COLO668 (cell line): ENCODE measurements at regions not wholly inside any gene's neighbourhood (a gene's known extent, or its start where the extent isn't known, plus 50 kb on each side); places are given as distances from the start of the nearest gene placed in this dataset.
A peak's percentile ranks its signal among the peaks of the same experiment; 100 is the strongest.

Experiments
- DNase-seq: peaks from one replicate; lab custom pipeline; 2025; ENCODE audit not compliant: unreplicated experiment; lab: John Stamatoyannopoulos, UW

DNA sequence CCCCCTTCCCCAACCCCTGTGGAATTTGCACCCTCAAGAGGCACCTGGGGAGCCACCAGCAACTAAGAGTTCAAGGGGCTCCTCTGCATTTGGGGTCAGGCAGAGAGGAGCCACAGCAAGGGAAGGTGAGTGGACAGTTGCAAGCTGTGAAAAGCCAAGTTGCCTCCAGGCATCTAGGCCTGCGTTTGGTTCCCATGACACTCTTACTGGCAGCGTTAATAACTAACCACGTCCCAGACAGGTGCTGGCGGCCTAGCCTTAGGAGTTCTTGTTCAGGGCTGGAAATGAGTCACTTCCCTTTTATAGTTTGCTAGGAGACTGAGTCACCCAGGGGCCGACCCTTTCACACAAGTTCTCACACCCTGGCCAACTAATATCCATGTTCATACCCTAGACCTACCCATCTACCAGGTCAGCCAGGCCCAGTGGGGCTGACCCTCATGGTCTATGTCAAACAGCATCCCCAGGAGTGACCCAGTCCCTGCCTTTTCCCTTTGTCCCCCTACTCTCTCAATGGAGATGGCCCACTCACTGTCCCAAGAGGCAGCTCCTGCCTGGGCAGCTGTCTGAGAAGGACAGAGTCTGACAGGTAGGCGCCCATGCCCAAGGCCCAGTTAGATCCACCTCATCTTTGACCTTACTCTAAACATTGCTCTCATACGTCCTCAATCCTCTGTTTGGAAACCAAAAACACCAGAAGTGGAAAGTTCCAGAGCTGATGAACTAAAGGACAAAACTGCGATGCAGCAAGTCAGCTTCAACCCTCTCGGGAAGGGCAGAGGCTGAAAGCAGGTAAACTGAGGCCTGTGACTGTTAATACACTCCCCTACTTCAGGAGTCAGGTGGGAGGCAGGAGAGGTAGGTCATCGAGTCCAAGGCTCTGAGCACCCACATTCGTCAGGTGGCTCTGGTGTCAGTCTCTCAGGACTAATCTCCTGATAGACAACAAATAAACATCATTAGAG is 300.6 kb downstream of the SOX9 start:
- peak; percentile 85 for DNase-seq

- DNase-seq = no peak
Observed at GRCh38 chr17:72422204-72422504, 301.3 kb downstream of the SOX9 start.

GRCh38 chr17:72422505-72423285 is 301.9 kb downstream of the SOX9 start:
- DNase-seq = peak; percentile 56

- DNase-seq = no peak
Observed at GRCh38 chr17:72423286-72423589, 302.4 kb downstream of the SOX9 start.

GRCh38 chr17:72423718-72424117 is 302.9 kb downstream of the SOX9 start:
- no peak for DNase-seq

DNA sequence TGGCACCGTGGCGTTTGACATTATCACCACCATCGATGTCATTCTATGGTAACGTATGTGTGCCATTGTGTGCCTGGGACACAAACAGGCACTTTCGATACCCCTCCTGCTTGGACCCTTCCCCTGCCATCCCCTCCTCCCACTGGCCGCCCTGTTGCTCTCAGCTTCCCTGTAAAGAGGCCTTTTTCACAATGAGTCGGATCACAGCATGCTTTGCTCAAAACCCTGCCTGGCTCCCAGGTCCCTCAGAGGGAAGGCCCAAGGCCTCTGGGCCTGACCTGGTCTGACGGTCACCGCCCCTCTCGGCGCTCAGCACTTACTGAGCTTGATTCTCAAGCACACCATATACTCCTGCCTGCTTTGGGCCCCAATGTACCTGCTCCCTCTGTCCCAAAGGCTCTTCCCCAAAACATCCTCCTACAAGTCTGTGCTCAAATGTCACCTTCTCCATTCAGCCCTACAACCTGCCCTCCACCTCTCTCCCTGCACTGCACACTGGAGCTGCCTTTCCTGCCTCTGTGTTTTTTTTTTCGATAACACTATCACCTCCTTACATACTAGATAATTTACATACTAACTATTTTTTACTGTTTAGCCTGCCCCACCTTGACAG is 303.8 kb downstream of the SOX9 start:
- no peak for DNase-seq

- no peak for DNase-seq
Observed at GRCh38 chr17:72425133-72425793, 304.4 kb downstream of the SOX9 start.

- DNase-seq = no peak
Observed at GRCh38 chr17:72425794-72426168, 305.0 kb downstream of the SOX9 start.

GRCh38 chr17:72426321-72426720 is 305.5 kb downstream of the SOX9 start:
- no peak for DNase-seq

GRCh38 chr17:72426948-72427760 is 306.3 kb downstream of the SOX9 start:
- DNase-seq = peak; percentile 86

- DNase-seq = no peak
Observed at GRCh38 chr17:72427761-72428109, 306.9 kb downstream of the SOX9 start.

DNA sequence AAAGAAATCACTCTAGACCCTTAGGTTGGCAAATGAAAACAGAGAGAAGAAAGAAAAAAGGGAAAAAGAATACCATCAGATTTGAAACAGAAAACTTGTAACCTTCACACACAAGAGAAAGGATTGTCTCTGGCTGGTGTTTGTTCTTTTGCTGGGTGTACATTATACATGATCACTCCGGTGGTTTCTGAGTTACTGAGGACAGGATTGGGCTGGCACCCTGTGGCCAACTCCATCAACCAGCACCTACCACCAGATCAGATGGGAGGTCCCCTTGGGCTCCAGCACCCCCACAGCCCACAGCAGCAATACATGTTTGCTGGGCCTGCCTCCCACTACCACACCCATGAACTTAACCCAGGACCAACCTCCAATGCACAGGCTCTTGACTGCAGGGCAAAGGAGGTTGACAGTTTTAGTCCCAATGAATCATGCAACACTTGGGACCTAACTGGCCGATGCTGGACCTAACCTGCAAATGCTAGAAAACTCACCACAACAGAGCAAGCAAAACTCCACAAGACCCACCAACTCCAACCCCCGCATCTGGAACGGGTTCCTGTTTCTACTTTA is 308.3 kb downstream of the SOX9 start:
- no peak for DNase-seq

DNA sequence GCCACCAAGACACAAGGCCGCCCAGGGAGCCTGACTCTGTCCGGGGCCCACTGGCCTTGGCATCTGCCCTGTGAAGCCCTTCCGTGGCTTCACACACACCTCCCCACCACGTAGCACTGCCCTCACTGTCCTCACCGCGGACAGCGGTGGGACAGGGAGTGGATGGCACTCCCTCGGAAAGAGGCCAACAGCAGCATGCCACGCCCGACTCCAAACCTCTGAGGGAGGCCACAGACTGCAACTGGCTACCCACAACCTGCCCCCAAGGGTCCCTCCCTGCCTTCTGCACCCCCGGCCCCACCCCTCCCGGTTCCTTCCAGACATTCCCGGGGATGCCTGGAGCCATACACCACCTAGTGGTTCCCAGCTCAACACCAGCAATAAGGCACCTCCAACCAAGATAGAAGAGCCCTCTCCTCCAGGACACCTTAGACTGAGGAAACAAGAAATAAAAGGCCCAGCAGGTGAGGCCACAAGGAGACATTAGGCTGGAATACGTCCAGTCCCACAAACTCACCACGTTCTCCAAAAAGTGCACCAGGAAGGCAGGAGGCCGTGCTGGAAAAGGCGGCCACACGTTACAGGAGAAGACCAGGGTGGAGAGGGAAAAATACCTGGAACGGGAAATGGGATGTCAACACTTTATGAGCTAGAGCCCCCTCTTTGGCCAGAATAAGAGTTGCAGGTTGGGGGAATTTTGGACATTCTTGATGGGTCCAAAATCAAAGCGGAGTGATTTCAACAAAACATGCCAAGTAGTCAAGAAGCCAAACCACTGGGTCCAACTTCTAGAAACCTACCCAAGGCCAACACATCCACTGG is 310.0 kb downstream of the SOX9 start:
- no peak for DNase-seq

DNA sequence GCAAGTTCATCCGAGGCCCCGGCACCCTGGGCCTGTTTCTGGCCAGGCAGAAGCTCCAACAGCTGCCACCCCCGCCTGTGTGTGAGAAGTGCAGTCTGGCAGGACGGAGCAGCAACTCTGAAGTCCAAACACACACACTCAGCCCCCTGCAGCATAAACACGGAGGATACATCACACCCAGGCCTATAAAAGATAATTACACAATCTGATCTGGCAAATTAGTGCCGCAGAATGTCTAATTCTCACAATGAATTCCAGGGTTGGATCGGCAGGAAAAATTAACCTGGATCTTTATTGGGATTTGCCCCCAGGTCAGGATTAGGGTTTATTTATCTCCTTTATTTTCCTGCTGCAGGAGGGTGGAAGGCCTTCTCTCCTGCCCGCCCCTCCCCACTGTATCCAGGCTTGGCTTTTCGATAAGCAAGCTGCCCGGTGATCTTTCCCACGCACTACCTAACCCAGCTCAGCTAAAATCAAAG is 311.4 kb downstream of the SOX9 start:
- DNase-seq = peak; percentile 49

DNA sequence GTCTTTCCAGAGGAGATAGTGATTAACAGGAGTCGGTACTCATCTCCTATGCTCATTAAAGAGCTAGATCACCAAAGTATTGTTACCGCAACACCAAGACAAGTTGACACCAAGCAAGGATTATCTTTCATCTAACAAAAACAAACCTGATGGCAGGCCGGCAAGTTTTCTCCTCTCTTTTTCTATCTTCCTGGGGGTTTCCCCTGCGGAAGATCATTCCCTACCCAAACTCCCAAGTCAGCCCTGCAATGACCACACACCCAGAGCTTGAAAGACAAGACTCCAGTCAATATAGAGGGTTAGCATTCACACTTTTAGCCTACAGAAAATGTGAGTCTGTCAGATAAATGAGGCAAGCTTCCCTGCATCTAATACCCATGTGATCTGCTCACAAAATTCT is 312.1 kb downstream of the SOX9 start:
- no peak for DNase-seq

GRCh38 chr17:72433797-72434196 is 313.0 kb downstream of the SOX9 start:
- no peak for DNase-seq

GRCh38 chr17:72434581-72434980 is 313.8 kb downstream of the SOX9 start:
- no peak for DNase-seq

DNA sequence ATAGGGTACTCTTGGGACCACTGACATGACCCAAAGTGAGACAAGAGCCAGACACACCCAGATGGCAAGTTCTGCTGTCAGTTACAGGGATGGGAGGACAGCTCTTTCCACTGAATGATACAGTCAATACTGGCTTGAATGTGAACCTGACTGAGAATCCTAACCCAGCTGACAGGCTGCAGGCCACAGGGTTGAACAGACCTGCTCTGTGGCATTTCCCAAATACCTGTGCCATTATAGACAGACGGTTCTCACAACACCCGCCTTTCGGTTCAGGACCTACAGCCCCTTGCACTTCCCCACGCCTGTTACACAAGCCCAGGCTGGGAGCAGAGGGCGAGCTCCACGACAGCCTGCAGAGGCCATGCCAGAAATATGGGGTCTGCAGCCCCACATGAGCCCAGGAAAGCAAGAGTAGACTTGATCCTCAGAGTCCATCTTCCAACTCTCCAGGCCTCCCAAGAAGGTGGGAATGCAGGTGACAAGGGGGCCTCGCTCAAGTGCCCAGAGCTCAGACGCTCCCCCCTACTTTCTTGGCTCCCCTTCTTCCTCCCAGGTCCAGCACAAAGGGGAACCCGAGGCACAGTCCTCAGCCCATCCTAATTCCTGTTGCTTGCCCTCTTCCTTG is 314.3 kb downstream of the SOX9 start:
- no peak for DNase-seq

GRCh38 chr17:72438783-72439182 is 318.0 kb downstream of the SOX9 start:
- DNase-seq = no peak
